M059J (cell line): ENCODE measurements at regions not wholly inside any gene's neighbourhood (a gene's known extent, or its start where the extent isn't known, plus 50 kb on each side); places are given as distances from the start of the nearest gene placed in this dataset.

ENCODE experiments used
- DNase-seq: peaks from one replicate; pipeline ENCODE4 v3.0.0-alpha.2; 2012; ENCODE audit warnings: low read depth

DNA sequence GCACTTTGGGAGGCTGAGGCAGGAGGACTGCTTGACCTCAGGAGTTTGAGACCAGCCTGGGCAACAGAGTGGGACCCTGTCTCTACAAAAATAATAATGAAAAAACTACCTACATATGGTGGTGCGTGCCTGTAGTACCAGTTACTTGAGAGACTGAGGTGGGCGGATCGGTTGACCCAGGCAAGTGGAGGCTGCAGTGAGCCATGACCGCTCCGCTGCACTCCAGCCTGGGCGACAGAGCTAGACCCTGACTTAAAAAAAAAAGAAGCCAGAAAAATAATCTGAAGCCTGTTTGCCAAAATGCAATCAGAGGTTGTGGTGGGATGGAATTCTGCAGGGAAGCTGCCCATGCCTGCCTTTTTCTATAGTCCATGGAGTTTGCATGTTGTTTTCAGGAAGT is 50.4 kb upstream of the GGTA1 start:
- no peak for DNase-seq

DNA sequence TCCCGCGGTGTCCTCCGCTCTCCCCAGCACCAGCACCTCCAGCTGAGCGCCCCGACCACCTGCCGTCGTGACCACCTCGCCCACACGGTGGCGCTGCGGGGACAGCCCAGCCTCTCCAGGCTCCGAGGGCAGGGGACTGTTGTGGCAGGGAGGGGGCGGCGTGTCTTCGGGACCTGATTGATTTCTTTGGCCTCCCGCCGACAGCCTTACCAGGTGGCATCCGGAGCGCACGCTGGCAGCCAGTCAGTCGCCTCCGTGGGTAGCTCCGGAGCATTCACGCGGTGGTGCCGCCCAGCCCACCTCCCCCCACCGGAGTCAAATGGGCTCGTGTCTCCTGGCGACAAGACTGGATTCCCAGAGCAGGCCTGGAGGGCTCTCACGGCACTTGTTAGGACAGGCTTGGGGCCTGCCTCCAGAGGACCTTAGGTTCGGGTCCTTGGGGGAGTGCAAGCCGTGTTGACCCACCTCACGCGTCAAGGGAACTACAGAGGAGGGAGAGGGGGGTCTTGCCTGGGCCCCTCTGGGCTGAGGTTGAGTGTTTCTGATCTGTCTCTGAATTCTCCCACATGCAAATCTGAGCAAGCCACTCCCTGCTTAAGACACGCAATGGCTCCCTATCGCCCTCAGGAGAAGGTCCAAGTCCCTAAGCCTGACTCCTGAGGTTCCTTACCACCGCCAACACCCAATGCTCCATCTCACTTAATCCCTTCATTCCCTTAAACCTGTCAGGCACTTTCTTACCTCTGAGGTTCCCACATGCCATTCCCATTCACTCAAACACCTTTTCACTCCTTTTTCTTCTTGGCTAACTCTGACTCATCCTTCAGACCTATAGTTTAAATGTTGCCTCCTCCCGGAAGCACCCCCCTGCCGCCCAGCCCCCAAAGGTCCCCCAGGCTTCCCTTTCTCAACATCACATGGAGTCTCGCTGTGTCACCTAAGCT is 51.2 kb upstream of the GGTA1 start:
- peak; percentile 68 for DNase-seq

- DNase-seq, result peak; percentile 70
Measured at GRCh38 chr9:121551985-121552753, 52.5 kb upstream of the GGTA1 start.

GRCh38 chr9:121556082-121556481 is 56.4 kb upstream of the GGTA1 start:
- DNase-seq, result no peak

- peak; percentile 100 for DNase-seq
Measured at GRCh38 chr9:121556580-121556979, 56.9 kb upstream of the GGTA1 start.

DNA sequence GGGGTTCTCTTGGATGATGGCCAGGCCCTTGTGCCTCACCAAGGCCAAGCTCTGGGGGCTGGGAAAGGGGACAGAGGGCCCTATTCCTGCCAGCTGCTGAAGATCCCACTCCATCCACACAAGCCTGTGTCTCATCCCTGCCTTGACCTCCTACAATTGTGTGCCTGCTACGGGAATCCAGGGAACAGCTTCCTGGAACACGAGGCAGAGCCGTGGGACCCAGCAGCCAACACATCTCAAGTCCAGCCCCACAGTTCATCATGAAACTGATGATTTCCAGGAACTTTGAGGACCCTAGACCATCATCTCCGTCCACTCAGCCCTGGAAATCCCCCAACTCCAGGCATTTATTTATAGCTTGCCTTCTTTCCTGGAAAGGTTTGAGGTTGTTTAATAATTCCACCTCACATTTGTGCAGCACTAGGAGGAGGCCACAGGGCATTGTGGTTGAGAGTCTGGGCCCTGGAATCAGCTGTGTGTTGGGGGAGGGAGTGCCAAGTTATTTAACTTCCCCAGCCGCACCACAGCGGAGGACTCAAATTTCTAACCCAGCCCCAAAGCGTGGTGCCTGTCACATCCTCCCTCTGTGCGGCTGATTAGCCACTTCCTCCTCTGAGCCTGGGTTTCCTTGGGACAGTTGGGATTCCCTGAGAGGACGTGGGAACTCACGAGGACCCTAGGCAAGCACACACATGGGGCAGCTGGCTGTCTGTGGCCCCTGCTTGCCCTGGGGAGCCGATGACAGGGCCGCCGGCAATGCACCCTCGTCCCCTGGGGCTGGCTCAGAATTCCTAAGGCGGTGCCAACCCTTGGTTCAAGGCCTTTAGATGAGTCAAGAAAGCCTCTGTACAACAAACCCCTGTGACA is 58.2 kb upstream of the GGTA1 start:
- DNase-seq, result peak; percentile 98

- no peak for DNase-seq
Measured at GRCh38 chr9:121558473-121558872, 58.8 kb upstream of the GGTA1 start.

DNA sequence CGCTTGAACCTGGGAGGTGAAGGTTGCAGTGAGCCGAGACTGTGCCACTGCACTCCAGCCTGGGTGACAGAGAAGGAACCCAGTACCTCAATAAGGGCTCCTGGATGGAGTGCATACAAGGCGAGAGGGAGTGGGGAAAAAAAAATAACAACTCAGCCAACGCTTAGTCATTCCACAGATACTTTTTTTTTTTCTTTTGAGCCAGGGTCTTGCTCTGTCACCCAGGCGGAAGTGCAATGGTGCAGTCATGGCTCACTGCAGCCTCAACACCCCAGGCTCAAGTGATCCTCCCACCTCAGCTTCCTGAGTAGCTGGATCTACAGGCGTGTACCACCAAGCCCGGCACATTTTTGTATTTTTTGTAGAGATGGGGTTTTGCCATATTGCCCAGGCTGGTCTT is 59.5 kb upstream of the GGTA1 start:
- DNase-seq, result peak; percentile 67

DNA sequence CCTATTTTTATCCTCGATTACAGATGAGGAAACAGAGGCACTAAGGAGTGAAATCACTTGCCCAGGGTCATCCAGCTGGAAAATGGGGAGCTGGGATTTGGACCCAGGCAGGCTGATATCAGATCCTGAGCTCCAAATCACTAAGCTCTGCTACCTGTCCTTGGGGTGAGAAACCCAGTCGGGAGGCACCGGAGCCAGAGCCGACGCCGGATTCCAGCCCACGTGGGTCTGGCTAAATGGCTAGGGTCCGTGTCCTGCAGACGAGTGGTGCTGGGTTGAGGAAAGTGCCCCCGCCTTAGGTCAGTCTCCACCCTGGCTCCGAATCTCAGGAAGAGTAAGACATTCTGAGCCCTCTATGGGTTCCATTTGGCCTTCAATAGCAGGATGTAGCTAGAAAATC is 61.3 kb upstream of the GGTA1 start:
- DNase-seq, result no peak

DNA sequence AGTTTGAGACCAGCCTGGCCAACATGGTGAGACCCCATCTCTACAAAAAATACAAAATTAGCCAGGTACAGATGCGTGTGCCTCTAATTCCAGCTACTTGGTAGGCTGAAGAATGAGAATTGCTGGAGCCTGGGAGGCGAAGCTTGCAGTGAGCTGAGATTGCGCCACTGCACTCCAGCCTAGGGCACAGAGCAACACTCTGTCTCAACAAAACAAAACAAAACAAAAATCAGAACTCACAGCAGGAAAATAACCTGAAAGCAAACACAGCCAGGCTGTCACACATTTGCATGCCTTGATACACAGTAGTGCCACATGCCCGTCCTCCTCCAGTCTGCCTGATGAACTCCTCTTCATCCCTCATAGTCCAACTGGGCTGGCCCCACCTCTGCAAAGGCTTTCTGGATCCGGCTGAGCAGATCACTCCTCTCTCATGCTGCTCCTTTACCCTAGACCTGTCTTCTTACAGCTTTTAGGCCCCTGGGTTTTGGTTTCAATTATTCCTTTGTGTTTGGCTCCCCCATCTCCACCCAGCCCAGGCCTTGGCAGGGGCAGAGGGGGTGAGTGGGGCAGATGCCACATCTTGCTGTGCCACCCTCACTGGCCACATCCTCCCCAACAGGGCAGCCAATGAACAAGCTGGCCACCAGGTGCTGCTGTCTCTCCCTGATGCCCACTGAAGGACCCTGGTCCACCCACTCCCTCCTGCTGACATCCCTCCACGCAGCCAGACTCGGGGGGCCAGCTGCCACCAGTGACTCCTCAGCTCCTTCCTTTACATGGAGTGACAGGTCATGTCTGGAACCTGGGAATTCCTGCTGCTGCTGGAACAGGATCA is 62.0 kb upstream of the GGTA1 start:
- DNase-seq, result no peak

- no peak for DNase-seq
Measured at GRCh38 chr9:121562301-121562700, 62.7 kb upstream of the GGTA1 start.

DNA sequence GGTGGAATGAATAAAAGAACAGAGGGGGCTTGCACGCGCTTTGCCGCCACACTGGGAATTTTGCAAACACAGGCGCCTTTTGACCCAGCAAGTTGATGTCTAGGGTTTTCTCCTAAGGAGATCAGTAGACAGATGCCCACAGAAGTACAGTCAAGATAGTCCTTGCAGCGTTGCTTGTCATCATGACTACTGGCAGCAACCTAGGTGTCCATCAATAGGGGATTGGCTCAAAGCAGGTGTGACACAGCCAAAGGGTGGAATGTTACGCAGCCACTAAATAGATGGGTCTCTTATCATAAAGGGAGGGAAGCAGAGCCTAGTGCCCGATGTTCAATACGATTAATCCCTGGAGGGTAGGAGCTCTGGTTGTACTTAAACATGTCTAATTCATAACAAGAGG is 63.8 kb upstream of the GGTA1 start:
- no peak for DNase-seq

GRCh38 chr9:121563881-121564460 is 64.3 kb upstream of the GGTA1 start:
- no peak for DNase-seq

GRCh38 chr9:121564504-121565260 is 65.0 kb upstream of the GGTA1 start:
- DNase-seq, result peak; percentile 48

DNA sequence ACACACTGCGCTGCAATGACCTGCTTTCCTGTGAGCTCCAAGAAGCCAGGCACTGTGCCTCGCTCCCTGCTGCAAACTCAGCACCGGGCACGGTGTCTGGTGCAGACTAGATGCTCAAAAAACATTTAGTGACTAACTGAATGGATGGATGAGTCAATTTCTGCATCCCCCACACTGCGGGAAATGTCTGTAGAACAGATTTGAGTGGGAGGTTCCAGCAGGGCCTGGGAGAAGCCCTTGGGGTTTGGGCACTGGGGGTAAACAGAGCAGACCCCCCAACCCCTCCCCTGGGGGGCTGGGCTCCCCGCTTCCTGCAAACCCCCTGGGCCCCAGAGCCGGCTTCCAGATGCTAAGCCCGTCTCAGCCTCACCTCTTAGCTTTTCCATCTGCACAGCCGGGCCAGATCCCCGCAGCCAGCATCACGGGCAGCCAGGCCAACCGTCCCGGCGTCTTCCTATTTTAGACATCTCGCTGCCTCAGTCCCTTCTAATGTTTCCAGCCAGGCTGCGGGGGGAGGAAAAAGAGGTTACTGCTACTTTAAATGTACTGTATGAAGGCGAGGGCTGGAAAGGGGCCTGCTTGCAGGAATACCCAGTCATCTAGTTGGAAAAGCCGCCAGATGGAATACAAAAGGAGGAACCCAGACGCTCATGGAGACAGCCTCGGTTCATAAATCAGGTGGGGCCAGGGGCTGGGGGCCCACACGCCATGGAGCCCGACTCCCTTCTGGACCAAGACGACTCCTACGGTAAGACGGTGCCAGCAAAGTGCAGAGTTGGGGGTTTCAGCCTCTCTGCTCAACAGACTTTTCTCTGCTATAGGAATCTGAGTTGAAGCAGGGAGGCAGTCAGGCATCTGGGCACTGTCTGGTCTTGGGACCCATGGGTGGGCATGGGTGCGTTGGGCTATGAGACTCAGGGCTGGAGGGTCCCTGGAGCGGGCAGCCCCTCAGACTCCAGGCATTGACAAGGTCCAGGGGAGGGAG is 67.1 kb upstream of the GGTA1 start:
- peak; percentile 42 for DNase-seq

DNA sequence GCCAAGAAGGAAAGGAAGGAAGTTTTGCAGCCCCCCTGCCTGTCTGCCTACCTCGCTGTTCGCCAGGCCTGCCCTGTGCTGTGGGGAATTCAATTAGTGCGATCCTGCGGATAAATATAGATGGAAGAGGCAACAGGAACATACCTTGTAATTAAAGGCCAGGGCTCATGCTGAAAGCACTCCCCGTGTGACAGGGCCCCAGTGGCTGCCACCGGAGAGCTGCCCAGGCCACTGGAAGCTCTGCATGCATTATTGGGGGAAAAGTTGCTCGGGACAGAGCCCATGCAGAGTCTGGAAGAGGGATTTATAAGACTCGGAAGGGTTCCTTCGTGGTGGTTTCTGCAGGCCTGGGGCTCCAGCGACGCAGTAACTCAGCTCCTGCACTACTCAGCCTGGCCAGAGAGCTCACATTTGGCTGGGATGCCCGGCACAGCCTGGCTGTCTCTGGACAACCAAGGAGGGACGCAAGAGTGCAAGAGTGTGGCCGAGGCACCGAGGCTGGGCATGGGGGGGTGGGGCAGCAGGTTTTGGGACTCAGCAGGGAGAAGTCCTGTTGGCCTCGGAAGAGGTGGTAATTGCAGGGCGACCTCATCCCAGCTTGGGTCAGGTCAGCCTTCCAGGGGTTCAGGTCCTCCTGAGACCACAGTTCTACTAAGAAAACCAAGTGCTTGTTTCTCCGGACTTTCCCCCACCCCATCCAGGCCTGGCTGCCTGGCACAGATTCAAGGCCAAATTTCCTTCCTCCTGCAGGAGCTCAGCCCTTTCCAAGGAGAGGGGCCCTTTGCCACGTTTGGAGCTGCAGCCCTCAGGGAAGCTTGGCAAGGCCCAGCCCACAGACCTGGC is 68.1 kb upstream of the GGTA1 start:
- DNase-seq, result no peak

- DNase-seq, result peak; percentile 61
Measured at GRCh38 chr9:121568343-121569265, 69.0 kb upstream of the GGTA1 start.
